ENCODE measurements at regions not wholly inside any gene's neighbourhood (a gene's known extent, or its start where the extent isn't known, plus 50 kb on each side); places are given as distances from the start of the nearest gene placed in this dataset.

DNA sequence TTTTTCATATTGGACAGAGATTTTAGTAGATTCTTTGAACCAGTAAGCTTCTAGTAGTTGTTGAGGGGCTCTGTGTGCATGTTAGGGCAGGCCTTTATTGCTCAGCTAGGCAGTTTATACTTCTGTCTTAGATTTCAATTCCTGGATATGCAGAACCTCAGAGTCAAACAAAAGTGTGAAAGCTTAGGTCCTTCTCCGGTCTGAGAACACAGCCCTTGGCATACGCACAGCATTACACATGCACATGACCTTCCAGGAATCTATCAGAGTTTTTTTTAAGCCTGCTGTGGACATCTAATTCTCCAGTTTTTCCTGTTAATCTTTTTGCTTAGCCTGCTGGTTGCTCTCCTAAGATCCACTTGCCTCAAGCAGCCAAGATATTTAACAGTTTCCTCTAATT, 77.9 kb upstream of the KL start:
- no peak for TF ChIP-seq POLR2AphosphoS5 (IDR thresholded peaks at IDR 0.05; ENCODE audit: low read depth, low read length)
- TF ChIP-seq CTCF (IDR thresholded peaks at IDR 0.05) = no peak

Data from Panc1 (cell line).